HuH-7 (cell line): ENCODE measurements at regions not wholly inside any gene's neighbourhood (a gene's known extent, or its start where the extent isn't known, plus 50 kb on each side); places are given as distances from the start of the nearest gene placed in this dataset.

ENCODE experiments used
- DNase-seq: peaks from one replicate; pipeline ENCODE4 v3.0.0; 2011; ENCODE audit warnings: low spot score

DNA sequence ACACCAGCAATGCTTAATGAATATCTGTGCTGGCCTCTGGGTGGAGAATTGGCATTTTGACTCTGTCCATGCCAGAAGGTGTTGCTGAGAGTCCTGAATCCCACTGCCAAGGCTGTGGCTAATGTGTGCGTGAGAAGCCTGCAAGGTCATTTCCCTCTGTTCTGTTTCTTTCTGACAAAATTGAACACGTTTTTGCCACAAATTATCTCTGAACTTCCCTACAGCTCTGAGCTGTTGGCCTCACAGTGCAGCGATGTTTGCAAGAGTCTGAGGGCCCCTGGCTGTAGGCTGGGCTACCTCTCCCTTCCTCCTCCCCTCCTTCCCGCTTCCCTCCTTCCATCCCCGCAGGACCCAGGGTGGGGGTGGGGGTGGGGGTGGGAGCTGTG, 154.1 kb upstream of the HS6ST1 start:
- no peak for DNase-seq

DNA sequence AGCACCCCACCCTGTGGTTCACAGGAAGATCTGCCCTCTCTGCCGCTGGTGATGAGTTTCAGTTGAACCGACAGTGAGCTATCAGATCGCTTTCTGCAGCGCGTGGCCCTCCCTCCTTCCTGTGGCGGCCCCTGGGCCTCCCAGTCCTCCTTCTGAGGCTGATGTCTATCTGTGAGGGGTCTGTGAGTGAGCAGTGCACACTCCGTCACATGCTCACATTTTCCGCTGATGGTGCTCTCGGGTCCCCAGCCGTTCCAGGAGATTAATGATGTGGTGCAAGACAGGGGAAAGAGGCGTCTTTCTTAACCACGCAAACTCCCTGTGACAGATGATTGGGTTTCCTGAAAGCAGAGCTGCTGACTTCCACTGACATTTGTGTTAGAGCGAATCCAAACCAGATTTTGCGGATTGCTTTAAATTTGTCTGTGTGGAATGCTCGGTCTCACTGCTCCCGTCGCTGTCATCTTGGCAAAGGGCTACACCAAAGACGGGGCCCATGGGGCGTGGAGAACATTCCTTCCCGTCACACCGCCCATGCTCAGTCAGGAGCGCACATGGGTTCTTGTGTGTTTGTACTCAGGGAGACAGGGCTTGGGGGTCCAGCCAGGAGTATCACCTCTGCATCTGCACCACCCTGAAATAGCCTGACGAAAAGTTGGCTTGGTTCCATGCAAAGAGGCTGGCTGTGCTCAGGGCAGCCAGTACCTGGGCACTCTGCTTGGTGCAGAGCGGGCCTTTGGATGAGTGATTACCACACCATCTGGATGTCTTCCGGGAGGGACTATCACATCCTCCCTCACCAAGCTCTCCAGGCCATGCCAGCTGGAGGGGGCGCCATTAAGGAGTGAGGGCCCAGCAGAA, 154.7 kb upstream of the HS6ST1 start:
- no peak for DNase-seq

DNA sequence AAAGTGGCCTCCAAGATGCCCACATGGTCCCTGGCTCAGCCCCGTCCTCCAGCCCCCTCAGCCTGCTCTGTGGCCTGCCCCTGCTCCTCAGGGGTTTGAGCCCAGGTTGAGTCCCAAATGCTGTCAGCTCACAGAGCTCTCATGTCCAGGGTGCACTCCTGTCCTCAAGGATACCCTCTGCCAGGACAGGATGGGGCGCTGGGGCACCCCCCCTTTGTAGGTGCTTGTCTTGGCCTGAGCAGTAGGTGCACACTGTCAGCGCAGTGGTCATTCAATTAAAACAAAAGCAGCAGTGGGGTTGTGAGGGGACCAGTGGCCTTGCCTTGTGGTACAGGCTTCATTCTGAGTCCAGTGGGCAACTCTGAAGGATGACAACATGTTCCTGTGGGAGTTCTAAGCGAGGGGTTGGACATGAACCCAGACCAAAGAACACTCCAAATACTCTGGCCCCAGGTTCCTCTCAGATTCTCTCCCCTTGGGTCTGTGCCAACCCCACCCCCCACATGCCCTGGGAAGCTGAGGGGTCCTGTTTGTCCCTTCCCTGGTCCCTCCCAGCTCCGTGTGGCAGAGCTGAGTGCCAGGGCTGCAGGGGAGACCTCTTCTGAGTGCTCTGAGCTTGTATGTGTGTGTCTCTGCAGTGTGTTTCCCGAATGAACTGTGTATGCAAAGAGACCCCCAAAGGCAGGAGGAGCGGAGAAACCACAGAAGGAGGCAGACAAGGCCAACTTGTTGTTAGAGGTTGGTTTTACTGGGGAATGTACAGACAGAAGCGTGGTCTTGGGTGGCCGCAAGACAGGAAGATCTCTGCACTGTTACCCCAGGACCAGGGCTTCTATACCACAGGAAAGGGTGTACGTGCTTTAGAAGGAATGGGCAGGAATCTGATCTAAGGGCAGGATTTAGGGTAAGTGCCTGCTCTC, 155.6 kb upstream of the HS6ST1 start:
- DNase-seq = no peak

DNA sequence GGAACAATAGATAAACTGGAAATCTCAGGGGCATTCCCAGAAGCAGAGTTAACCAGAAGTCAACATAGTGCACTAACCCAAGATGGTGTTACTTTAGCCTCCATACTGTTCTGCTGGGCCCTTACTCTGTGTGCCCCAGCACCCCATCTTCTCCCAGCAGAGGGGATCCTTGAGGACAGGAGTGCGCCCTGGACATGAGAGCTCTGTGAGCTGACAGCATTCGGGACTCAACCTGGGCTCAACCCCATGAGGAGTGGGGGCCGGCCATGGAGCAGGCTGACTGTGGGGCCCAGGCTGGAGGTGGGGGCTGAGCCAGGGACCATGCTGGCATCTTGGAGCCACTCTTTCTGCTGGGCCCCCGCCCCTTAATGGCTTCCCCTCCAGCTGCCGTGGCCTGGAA, 156.3 kb upstream of the HS6ST1 start:
- no peak for DNase-seq

DNA sequence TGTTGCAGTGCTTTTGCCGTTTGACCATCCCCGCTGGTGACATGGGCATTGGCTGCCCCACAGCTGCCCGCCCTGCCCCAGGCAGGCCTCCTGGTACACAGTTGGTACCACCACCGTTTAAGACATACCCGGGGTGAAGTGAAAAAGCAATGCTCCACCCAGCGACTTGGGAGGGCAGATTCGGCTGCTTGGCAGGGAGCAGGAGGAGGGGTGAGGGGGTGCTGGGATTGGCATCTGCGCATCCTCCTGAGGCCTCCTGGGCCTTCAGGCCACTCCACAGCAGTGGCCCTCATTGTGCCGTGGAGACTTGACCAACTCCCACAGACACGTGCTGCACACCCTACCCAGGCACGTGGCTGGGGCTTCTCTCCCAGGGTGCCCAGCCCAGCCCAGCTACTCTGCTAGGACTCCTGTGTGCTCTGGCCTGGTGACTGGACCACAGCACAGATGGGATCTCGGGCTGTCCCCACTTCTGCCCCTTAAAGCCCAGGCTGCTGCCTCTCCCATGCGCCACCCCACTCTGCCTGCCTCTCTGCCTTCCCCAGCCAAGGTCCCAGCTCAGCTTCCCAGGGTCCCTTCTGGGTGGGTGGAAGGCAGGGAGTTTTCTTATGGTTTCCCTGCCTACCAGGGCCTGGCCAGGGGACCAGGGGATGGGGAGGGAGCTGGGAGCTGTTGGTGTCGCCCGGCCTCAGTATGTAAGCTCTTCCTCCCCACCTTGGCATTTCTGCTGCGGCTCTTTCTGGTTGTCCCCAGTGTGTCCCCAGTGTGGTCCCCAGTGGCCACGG, 157.0 kb upstream of the HS6ST1 start:
- DNase-seq = no peak

DNA sequence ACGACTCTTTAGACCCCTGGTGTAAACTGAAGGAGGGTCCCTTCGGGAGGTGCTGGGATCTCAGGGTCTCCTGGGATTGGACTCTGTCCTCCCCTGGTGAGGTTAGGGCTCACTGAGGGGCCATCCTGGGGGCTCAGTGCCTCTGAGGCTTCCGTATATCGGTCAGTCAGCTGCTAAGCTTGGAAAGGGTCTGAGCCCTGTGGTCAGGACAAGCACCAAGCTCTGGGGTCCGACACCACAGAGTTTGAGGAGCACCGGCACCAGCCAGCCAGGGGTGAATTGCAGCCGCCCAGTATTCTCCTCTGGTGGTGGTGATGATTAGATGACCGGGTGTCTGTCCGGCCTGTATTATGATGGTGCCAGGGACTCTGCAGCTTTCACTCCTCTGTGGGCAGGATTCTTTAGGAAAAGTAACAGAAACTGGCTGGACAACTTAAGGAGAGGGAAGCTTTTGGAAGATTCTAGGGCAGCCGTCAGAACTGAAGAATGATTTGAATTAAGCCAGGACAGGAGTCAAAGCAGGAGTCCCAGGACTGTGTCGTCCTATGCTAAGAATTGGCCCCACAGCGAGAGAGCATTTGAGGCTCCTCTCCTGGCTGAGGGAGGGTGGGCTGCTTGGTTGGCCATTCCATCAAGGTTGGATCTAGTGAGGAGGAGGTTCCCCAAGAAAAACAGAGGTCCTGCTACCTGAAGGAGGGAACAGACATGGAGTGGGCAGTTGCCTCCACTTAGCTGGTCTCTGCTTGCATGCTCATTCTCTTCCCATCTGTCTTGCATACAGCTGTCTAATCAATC, 158.6 kb upstream of the HS6ST1 start:
- no peak for DNase-seq

DNA sequence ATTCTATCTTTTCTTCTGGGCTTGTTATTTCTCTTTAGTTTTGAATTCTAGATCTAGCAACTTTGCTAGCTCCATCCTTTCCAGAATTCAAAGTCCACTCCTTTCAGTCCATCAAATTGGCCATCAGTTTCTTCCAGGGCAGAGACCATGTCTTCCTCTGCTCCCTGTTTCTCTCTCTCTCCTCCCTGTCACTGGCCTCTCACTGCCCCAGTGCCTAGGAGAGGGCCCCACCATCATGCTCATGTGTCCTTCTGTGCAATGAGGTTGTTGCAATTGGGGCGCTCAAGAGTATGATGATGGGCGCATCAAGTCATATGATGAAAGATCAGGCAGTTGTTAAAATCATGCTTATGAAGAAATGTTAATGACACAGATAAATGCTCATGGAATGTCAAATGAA, 159.2 kb upstream of the HS6ST1 start:
- no peak for DNase-seq

DNA sequence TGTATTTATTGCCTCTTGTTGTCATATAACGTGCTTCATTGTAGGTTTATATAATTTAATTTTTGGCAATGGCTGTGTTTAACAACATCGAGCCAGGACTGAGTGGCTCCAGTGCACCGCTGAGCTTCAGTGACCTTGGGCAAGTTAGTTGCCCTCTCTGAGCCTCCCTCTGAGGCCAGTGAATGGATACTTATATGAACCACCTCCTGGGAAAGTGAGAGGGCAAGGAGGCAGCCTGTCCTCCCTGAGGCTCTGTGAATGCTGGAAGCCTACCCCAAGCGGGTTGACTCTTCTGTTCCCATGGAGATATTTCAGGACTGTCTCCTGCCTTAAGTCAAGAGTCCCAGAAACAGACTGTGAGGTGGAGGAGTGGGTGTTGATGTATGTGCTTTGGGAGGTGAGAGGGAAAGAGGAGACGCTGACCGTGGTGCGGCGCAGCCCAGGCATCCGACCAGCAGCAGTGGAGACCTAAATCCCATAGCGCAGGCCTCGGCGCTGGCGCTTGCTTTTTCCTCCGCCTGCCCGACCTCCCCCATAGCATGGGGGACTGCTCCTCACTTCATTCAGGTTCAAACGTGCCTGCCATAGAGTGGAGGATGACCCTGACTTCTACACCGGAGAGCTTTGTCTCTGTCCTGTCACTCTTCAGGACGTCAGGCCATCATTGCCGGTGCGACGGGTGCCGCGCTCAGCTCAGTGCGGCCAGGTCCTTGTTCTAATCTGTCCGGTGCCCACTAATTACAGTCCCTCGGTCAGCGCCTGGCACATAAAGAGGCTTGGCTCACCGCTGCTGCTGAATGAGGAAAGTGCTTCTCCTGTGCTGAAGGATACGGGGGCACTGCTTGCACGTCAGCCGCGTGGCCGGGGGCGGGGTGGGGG, 167.3 kb upstream of the HS6ST1 start:
- no peak for DNase-seq

DNA sequence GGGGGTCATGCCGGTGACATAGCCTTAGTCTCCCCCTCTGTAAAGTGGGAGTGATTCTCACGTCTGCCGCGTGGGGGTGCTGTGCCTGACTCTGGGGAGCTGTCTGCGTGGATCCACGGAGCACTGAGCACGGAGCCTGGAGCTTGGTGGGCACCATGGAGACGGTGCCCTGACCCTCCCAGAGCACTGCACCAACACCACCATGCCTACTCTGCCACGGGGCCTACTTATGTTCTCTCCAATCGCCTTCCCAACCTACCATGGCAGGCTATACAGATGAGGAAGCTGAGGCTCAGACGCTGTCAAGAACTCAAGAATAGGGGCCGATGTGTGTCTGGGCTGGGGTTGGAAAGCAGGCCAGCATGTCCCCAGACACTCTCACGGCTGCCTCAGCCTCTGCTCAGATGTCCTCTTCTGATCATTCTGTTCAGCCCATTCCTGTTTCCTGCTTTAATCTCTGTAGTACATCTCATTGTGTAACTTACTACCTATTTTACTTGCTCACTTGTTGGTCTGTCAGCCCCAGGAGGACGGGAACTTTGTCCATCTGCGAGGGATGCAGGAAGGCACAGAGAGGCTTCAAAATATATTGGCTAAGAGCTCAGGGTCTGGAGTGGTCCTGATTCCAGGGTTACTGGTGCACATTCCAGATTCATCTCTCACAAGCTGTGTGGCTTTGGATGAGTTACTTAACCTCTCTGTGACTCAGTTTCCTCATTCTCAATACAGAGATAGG, 168.1 kb upstream of the HS6ST1 start:
- DNase-seq = no peak

DNA sequence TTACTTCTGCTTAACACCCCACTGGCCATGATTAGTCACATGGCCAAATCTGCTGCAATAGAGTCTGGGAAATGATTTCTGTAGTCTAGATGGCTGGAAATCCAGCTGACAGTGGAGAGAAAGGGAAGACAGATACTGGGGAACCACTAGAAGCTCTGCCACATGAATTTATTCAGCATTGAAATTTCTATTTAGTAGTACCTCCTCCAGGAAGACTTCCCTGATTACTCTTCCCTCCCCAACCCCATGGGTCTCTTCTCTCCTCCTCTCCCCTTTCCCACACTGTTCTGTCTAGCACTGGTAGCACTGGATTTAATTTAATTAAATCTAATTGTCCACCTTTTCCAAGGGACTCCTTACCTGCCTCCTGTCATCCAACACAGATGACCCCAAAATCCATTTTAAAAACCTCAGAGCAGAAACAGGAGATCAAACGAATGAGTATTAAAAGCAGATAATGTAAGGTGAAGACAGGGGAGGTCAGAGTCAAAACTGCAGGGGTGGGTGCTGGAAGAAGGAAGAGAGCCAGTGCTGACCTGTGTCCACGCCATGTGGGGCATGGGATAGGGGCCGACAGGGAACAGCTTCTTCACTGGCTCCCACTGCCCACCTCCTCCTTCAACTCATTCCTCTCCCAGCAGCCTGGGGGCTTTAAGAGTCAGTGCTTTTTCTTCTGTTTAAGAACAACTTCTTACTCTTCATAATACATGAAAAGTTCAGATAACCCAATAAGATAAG, 169.2 kb upstream of the HS6ST1 start:
- DNase-seq = no peak

DNA sequence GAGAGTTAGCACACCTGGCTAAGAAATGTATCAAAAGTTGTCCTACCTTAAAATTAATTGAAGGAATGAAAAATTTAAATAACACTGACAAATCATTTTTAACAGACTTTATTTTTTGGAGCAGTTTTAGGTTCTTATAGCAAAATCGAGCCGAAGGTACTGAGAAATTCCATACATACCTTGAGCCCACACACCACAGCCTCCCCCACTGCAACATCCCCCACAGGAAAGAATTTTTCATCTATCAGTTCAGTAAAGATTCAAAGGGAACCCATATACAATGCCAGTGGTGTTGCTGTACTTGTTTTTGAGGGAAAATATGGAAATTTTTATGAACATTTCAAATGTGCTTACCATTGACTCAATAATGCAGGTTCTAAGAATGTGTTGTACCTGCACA, 169.8 kb upstream of the HS6ST1 start:
- no peak for DNase-seq

DNA sequence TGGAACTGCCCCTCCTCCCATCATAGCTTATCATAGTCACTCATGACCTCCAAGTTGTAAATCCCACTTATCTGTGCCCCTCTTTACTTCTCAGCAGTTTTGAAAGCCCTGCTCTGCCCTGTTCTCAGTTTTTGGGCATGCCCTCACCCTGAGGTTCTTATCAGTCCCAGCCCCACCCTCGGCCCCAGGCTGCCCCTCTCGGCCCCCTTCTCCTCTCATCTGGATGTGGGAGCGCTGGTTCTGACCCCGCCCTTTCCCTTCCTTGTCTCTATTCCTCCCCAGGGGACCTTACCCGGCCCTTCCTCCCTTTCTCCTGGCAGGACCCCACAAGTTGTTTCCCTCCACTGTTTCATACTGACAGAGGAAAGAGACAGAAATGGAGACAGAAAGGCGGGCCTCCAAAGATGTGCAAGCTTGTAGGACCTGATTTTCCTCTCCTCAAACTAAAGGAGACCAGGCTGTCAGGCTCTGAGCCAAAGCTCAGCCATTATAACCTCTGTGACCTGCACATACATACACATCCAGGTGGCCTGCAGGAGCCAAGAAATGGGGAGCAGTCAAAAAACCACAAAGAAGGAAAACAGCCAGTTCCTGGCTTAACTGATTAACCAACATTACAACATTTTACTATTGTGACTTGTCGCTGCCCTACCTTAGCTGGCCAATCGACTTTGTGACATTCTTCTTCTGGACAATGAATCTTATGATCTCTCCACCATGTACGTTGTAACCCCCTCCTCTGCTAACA, 171.0 kb upstream of the HS6ST1 start:
- DNase-seq = no peak

DNA sequence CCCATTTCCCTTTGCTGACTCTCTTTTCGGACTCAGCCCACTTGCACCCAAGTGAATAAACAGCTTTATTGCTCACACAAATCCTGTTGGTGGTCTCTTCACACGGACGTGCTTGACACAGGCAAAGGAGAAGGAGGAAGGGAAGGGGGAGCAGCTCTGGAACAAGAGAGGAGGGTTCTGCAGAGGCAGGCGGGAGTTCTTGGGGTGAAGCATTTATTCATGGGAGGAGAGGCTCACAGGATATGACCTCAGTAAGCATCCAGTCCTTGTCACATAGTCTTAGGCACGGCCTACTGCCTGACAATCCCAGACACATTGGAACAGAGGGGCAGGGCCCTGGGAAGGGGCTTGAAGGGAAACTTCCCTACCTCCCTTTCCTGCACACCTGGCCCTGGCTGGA, 171.7 kb upstream of the HS6ST1 start:
- DNase-seq = no peak

DNA sequence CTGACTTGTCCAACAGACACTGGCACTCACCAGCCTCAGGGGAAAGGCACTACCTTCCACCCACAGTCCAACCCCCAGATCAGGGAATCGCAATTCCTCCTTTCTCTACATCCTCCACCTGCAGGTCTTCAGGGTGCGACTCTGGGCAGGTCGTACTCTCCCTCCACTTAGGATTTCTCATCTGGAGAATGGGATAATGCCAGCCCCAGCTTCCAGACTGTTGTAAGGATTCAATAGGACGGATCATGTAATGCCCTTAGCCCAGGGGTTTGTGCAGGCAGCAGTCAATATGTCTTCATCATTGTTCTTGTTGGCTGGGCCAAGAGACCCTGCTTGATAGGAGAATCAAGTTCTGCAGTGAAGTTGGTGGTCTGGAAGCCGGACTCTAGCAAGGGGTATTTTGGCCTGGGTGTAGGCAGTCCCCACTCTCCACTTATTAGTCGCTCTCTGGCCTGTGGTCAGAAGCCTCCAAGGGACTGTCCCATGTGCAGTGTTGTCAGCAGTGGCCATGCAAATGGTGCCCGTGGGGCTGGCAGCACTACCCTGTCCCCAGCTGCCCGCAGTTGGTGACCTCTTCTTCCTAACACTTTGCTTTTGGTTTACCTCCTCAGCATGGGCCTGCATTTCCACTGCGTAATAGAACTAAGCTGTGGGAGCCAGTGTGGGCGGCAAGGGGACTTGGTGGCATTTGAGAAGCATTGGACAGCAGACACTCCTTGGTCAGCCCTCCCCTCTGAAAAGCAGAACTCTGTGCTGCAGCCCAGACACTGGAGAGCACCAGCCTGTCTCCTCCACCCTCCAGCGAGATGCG, 172.4 kb upstream of the HS6ST1 start:
- DNase-seq = no peak

DNA sequence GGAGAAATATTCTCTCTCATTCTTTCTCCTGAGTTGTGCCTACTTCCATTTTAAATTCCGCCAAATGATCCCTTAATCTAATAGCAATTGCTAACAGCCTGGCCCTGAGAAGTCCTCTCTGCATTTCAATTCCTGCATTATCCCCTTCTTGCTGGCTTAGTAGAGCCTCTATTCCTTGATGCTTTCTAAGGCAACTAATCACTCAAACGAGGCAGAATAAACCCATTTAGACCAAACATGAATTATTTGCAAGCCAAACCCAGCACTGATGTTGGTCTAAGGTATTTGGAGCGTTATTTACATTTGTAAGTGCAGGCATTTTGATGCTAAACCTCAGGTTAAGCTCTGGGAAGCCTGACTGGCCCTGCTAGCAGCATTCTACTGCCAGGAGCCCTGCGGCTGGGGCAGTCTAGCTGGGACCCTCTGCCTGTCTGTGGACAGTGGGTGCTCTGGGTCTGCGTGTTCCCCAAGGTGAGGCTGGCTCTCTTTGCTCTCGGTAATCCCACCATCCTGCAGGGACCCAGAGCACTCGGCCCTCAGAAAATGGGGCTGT, 173.1 kb upstream of the HS6ST1 start:
- DNase-seq = no peak

DNA sequence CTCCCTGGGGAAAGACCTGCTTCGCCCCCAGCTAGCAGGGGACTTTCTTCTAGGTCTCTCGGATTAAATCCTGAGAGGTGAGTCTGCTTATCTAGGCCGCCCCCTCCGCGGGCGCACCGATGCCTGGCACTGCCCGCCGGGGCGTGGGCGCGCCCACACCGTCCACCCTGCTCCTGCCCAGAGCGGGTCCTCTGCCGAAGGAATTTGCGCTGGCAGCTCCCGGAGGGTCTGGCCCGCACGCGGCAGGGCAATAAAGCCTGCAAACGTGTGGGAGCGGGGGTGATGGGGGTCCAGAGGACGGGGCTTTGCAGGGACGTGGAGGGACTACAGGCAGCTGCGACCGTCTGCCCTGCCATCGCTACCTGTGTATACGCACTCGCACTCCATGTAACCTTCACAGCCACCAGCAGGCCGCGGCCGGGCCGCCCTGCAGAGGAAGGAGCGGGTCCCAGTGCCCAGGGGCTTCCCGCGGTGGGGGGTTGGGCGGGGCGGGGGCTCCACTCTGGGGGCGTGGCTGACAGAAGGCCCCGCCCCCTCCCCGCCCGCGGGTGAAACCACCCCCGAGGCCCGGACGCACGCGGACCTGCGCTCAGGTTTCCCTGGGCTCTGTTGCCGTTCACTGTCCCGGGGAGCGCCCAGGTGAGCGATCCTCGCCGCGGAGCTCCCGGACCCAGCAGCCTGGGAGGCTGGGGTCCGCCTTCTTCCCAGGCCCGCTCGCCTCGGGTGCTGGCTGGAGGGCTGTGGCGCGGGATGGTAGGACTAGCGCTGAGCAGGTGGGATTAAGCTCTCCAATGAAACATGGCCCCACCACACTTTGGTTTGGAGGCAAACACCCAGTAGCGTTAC, 174.5 kb upstream of the HS6ST1 start:
- DNase-seq = no peak
